Endodermal cell (in vitro differentiated cells): ENCODE measurements at regions not wholly inside any gene's neighbourhood (a gene's known extent, or its start where the extent isn't known, plus 50 kb on each side); places are given as distances from the start of the nearest gene placed in this dataset.

Experiments
- DNase-seq: peaks from one replicate; pipeline ENCODE4 v3.0.0-alpha.2; 2017
- H3K27ac ChIP-seq: 2 replicates; pipeline ENCODE4 v1.5.1; 2013; ENCODE audit warnings: mild to moderate bottlenecking, low read depth, low read length, moderate library complexity
- H3K27me3 ChIP-seq: 2 replicates; pipeline ENCODE4 v1.6.1; 2013; ENCODE audit warnings: mild to moderate bottlenecking, low read length, moderate library complexity; ENCODE audit not compliant: insufficient read depth, control insufficient read depth, poor library complexity, severe bottlenecking
- H3K36me3 ChIP-seq: 2 replicates; pipeline ENCODE4 v1.7.0; 2013; ENCODE audit warnings: mild to moderate bottlenecking, low read length, moderate library complexity; ENCODE audit not compliant: control insufficient read depth, insufficient read depth
- H3K4me1 ChIP-seq: one replicate; pipeline ENCODE4 v1.7.0; 2013; ENCODE audit warnings: low read length; ENCODE audit not compliant: control insufficient read depth, insufficient read depth
- H3K4me3 ChIP-seq: 2 replicates; pipeline ENCODE4 v1.5.1; 2013; ENCODE audit warnings: mild to moderate bottlenecking, low read length, moderate library complexity
- H3K9ac ChIP-seq: 2 replicates; pipeline ENCODE4 v1.6.1; 2013; ENCODE audit warnings: mild to moderate bottlenecking, low read length, moderate library complexity; ENCODE audit not compliant: poor library complexity, severe bottlenecking; ENCODE audit errors: extremely low read depth
- H3K9me3 ChIP-seq: 2 replicates; pipeline ENCODE4 v1.6.1; 2013; ENCODE audit warnings: mild to moderate bottlenecking, low read length, moderate library complexity; ENCODE audit not compliant: control insufficient read depth
- H3K27ac Mint-ChIP-seq: 2 replicates; pipeline ENCODE4 v1.8.0; 2020; ENCODE audit warnings: mixed read lengths
- H3K27me3 Mint-ChIP-seq: 2 replicates; pipeline ENCODE4 v1.8.0; 2021; ENCODE audit warnings: mild to moderate bottlenecking, mixed read lengths; ENCODE audit not compliant: insufficient read depth
- H3K36me3 Mint-ChIP-seq: 2 replicates; pipeline ENCODE4 v1.8.0; 2020; ENCODE audit warnings: low read depth, mixed read lengths
- H3K4me1 Mint-ChIP-seq: 2 replicates; pipeline ENCODE4 v1.8.0; 2020; ENCODE audit warnings: mixed read lengths
- H3K4me3 Mint-ChIP-seq: 2 replicates; pipeline ENCODE4 v1.8.0; 2020; ENCODE audit warnings: mild to moderate bottlenecking, moderate library complexity, mixed read lengths
- H3K9me3 Mint-ChIP-seq: 2 replicates; pipeline ENCODE4 v1.8.0; 2020; ENCODE audit warnings: mild to moderate bottlenecking, mixed read lengths
- WGBS, 2 experiments: methylation state at CpG; one replicate each; pipeline versions ENCODE4 v1.1.5 to v1.1.7; 2013; ENCODE audit warnings: missing lambda C conversion rate in 2 of 2, mixed read lengths in 1 of 2; ENCODE audit not compliant: insufficient coverage in 1 of 2, insufficient read length in 1 of 2; 5-methylcytosine and 5-hydroxymethylcytosine counted together
- TF ChIP-seq, protein P1 (sequence below): fragments of 200-600 bp; sonication (generic); conservative IDR thresholded peaks from 2 replicates; pipeline ENCODE4 v1.5.0; 2021; ENCODE audit warnings: antibody characterized with exemption, mild to moderate bottlenecking

DNA sequence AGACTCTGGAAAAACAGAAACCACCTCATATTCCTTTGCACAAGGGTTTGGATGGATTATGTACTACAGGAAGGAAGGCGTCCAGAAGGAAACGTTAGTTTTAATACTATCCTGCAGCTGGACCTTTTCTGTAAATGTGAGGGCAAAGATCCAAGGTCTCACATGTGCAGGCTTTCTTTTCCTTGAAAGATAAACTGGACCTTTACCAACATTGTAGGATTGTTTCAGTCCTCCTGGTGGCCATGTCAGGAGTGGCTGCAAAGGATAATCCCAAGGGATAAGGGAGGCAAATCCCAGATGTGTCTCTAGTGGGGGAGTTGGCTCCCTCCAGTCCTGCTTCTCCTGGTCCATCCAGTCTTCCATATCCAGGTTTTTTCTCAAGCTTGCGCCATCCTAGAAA is 397.5 kb downstream of the HTR1A start:
- DNase-seq = no peak
- H3K36me3 Mint-ChIP-seq = no peaks in the 10 kb centered on the region
- no peak overlapping the region for H3K4me3 ChIP-seq
- H3K27ac ChIP-seq = no peak overlapping the region
- no peaks in the 10 kb centered on the region for H3K27me3 ChIP-seq
- no peak overlapping the region for H3K27ac Mint-ChIP-seq
- no peaks in the 10 kb centered on the region for H3K4me1 ChIP-seq
- H3K9me3 ChIP-seq = peaks cover 36% of the 10 kb centered on the region
- H3K4me3 Mint-ChIP-seq = no peak overlapping the region
- H3K4me1 Mint-ChIP-seq = peaks cover 6% of the 10 kb centered on the region
- peaks cover 34% of the 10 kb centered on the region for H3K9me3 Mint-ChIP-seq
- WGBS, 2 experiments = 95 to 100% methylated on average over 1 to 3 of the region's 3 CpGs
- TF ChIP-seq, protein P1, sequence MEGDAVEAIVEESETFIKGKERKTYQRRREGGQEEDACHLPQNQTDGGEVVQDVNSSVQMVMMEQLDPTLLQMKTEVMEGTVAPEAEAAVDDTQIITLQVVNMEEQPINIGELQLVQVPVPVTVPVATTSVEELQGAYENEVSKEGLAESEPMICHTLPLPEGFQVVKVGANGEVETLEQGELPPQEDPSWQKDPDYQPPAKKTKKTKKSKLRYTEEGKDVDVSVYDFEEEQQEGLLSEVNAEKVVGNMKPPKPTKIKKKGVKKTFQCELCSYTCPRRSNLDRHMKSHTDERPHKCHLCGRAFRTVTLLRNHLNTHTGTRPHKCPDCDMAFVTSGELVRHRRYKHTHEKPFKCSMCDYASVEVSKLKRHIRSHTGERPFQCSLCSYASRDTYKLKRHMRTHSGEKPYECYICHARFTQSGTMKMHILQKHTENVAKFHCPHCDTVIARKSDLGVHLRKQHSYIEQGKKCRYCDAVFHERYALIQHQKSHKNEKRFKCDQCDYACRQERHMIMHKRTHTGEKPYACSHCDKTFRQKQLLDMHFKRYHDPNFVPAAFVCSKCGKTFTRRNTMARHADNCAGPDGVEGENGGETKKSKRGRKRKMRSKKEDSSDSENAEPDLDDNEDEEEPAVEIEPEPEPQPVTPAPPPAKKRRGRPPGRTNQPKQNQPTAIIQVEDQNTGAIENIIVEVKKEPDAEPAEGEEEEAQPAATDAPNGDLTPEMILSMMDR = peak; percentile 61
- H3K9ac ChIP-seq = no peak overlapping the region
- H3K27me3 Mint-ChIP-seq = no peaks in the 10 kb centered on the region
- no peaks in the 10 kb centered on the region for H3K36me3 ChIP-seq

DNA sequence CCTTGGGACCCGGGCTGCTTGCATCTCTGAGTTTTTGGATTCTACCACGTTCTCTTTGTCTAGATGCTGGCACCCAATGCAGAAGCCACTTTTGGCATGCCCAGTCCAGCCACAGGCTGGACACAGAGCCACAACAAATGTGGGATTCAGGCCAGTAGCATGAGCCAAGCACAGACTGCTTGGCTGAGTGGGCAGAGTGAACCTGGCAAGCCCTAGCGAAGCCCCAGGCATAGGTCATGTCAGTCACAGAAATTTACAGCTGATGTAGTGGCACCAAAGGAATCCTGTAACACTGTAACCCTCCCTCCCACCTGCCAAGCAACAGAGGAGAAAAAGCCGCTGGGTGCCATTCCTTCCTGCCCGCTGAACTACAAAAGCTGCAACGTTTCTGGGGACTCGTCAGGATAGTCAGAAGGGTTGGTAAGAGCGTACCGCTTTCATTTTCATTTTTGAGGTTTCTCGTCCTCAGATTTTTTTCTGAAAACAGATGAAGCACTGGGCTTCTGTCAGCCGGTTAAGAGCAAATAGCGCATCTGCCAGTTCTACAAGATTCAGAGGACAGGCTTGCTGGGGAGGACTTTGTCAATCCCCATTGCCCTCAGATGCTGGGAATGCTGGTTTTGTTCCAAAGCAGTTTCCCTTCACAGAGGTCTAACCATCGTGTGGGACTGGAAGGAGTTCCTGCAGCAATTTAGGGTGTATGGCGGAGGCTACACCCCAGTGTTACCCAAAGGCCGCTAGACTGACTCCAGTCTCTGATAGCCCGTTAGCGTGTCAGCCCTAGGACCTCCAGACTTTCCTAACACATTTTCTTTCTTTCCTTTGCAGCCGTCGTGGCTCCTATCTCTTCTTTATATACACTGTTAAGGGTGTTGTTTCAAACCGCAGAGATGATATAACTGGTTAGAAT is 399.0 kb downstream of the HTR1A start:
- no peak overlapping the region for H3K4me3 Mint-ChIP-seq
- peaks cover 36% of the 10 kb centered on the region for H3K9me3 ChIP-seq
- peaks cover 33% of the 10 kb centered on the region for H3K9me3 Mint-ChIP-seq
- 92 to 94% methylated on average over 9 to 20 of the region's 20 CpGs for WGBS, 2 experiments
- TF ChIP-seq, protein P1 = no peak
- H3K9ac ChIP-seq = no peak overlapping the region
- H3K27ac ChIP-seq = no peak overlapping the region
- no peaks in the 10 kb centered on the region for H3K27me3 Mint-ChIP-seq
- no peaks in the 10 kb centered on the region for H3K4me1 ChIP-seq
- no peak overlapping the region for H3K27ac Mint-ChIP-seq
- no peak for DNase-seq
- H3K36me3 ChIP-seq = no peaks in the 10 kb centered on the region
- H3K4me3 ChIP-seq = peak overlapping the region; percentile 36
- peaks cover 2% of the 10 kb centered on the region for H3K4me1 Mint-ChIP-seq
- no peaks in the 10 kb centered on the region for H3K36me3 Mint-ChIP-seq
- H3K27me3 ChIP-seq = no peaks in the 10 kb centered on the region

DNA sequence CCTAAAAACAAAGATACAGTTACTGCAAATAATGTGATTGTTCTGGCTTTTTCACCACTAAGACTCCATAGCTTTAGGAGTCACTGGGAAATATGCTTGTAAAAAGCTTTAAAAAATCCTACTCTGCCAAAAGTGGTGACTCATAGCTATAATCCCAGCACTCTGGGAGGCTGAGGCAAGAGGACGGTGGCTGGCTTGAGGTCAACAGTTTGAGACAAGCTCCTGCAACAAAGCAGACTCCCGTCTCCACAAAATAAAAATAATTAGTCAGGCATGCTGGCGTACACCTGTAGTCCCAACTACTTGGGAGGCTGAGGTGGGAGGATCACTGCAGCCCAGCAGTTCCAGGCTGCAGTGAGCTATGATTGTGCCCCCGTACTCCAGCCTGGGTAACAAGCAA is 406.4 kb downstream of the HTR1A start:
- no peaks in the 10 kb centered on the region for H3K27me3 Mint-ChIP-seq
- TF ChIP-seq, protein P1 = no peak
- no peak for DNase-seq
- Histone ChIP-seq H3K4me1 (no peaks in the 10 kb centered on the region), H3K36me3 (no peaks in the 10 kb centered on the region), H3K27ac (no peak overlapping the region), H3K27me3 (no peaks in the 10 kb centered on the region), H3K9ac (no peak overlapping the region), H3K4me3 (no peak overlapping the region), H3K9me3 (peaks cover 5% of the 10 kb centered on the region)
- no peaks in the 10 kb centered on the region for H3K36me3 Mint-ChIP-seq
- no peaks in the 10 kb centered on the region for H3K4me1 Mint-ChIP-seq
- no peak overlapping the region for H3K4me3 Mint-ChIP-seq
- peaks cover 8% of the 10 kb centered on the region for H3K9me3 Mint-ChIP-seq
- H3K27ac Mint-ChIP-seq = no peak overlapping the region
- 80 to 93% methylated on average over 1 to 4 of the region's 4 CpGs for WGBS, 2 experiments
